Right ventricle myocardium superior (tissue), 1 donor: ENCODE measurements at regions not wholly inside any gene's neighbourhood (a gene's known extent, or its start where the extent isn't known, plus 50 kb on each side); places are given as distances from the start of the nearest gene placed in this dataset.
"Not testable (repeated sequence)": the region's sequence is repeated elsewhere in the genome, so short reads cannot be mapped to it uniquely, and the experiment has no call there.

Source experiments
- ATAC-seq: fragments of 200-7000 bp; cut with Tn5 transposase; one replicate; pipeline ENCODE4 v1.9.1; 2020; ENCODE audit warnings: mild to moderate bottlenecking; ENCODE audit not compliant: poor library complexity
- DNase-seq: peaks from one replicate; pipeline ENCODE4 v3.0.0-alpha.2; 2020
- intact Hi-C: fragments of 100-400 bp; cut with DNase I; formaldehyde crosslinking; loops from one replicate; pipeline ENCODE4 v1.11.2; 2022
- donor health status: DM: no; HTN: yes; CAD: no; lungs with severe emphysema.

- intact Hi-C loops, result no loop called here
- ATAC-seq (peak; percentile 27), DNase-seq (no peak)
These were observed 132.2 kb downstream of the TLR5 start for GRCh38 chr1:223010582-223011504.

DNA sequence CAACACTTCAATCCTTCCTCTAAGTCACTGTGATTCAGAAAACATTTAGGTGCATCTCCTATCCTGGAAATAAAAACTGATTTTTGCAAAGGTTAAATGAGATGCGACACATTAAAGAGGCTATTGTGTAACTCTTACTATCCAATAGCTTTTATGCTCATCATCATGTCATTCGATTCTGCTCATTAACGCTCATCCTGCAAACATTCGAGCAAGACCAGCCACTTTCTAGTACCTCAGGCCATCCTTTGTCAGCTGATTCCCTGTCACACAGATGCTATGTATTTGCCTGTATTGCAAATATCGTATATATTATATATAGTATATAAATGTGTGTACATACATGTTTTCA, 131.6 kb downstream of the TLR5 start:
- intact Hi-C loops, result no loop called here
- no peak for DNase-seq
- no peak for ATAC-seq

- intact Hi-C loops, result no loop called here
- DNase-seq (no peak), ATAC-seq (no peak)
These were observed 130.8 kb downstream of the TLR5 start for GRCh38 chr1:223012176-223012788.

- ATAC-seq, result no peak
- no peak for DNase-seq
- intact Hi-C loops, result no loop called here
These were observed 130.1 kb downstream of the TLR5 start for GRCh38 chr1:223012938-223013337.

- DNase-seq (no peak), ATAC-seq (no peak)
- intact Hi-C loops, result no loop called here
These were observed 128.7 kb downstream of the TLR5 start for GRCh38 chr1:223014142-223014873.

DNA sequence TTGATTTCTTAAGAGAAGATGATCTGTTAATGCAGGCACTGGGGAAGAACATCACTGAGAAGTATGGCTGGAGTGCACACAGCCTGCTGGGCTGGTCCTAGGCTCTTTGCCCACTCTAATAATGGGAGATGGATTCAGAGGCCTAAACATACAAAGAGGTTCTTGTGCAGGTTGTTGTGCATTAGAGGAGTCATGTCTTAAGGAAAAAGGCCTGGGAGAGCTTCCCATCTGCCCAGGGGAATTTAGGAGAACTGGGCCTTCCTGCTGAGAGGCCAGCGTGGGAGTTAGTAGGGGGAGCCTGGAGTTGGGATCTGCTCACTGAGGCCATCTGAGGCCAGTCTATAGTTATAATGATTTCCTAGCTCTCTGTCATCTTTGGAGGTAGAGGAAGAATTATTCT, 126.7 kb downstream of the TLR5 start:
- intact Hi-C loops, result no loop called here
- ATAC-seq, result no peak

GRCh38 chr1:223016890-223017289, 126.2 kb downstream of the TLR5 start:
- intact Hi-C loops, result no loop called here
- DNase-seq (no peak), ATAC-seq (no peak)

More for the DNA sequence above, 126.7 kb downstream of the TLR5 start:
- no peak for DNase-seq

DNA sequence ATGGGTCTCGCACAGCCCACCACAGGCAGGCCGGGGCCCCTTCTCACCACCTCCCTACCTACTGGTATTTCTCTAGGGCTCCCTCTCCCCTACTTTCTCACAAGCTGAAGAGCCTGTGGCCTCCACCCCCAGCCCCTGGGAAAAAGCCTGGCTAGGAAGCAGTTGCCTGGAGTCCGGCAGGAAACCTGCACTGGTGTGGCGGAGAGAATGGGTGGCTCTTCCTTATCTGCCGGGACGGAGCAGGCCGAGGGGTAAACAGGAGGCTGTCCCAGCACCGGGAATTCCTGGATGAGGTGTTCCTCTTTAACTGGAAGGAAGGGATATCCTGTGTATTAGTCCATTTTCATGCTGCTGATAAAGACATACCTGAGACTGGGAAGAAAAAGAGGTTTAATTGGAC, 125.8 kb downstream of the TLR5 start:
- DNase-seq (no peak), ATAC-seq (peak; percentile 27)
- intact Hi-C loops, result no loop called here

DNA sequence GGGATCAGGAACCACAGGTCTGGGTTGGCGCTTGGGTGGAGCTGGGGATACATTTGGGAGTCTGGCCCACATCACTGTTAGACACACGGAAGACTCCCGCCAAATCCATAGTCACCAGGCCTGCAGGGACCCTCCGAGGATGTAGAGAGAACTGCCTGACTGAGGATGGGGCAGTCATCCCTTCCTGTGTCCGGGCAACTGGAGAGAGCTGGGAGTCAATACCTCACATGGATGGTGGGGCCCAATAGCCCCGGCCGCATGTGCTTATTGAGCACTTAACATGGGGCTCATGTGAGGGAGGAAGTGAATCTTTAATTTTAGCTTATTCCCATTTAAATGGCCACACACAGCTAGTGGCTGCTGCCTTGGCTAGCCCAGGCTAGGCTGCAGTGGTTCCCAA, 124.5 kb downstream of the TLR5 start:
- intact Hi-C loops, result no loop called here
- DNase-seq (no peak), ATAC-seq (no peak)

DNA sequence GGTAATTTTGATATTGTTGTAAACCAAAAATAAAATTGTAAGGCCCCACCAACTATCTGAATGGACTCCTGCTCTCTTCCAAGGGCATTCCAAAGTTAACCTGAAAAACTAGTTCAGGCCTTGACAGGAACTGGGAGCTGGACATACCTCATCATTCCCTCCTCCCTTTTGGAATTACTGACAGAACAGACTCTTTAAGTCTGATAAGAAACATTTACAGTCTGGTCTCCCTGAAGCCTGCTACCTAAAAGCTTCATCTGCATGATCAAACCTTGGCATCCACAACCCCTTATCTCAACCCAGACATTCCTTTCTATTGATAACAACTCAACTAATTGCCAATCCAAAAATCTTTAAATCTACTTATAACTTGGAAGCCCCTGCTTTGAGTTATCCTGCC, 123.8 kb downstream of the TLR5 start:
- intact Hi-C loops, result no loop called here
- ATAC-seq (no peak), DNase-seq (no peak)

GRCh38 chr1:223020770-223021169, 122.3 kb downstream of the TLR5 start:
- DNase-seq (no peak), ATAC-seq (no peak)
- intact Hi-C loops, result no loop called here

GRCh38 chr1:223022641-223023473, 120.2 kb downstream of the TLR5 start:
- ATAC-seq (peak; percentile 67), DNase-seq (no peak)
- intact Hi-C loops, result no loop called here

GRCh38 chr1:223023863-223024262, 119.2 kb downstream of the TLR5 start:
- DNase-seq (no peak), ATAC-seq (no peak)
- intact Hi-C loops, result no loop called here

DNA sequence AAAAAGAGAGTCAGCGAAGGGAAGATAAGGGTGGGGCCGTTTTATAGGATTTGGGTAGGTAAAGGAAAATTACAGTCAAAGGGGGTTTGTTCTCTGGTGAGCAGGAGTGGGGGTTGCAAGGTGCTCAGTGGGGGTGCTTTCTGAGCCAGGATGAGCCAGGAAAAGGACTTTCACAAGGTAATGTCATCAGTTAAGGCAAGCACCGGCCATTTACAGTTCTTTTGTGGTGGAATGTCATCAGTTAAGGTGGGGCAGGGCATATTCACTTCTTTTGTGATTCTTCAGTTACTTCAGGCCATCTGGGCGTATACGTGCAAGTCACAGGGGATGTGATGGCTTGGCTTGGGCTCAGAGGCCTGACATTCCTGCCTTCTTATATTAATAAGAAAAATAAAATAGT, 118.6 kb downstream of the TLR5 start:
- ATAC-seq, intact Hi-C loops: not testable (repeated sequence)

DNA sequence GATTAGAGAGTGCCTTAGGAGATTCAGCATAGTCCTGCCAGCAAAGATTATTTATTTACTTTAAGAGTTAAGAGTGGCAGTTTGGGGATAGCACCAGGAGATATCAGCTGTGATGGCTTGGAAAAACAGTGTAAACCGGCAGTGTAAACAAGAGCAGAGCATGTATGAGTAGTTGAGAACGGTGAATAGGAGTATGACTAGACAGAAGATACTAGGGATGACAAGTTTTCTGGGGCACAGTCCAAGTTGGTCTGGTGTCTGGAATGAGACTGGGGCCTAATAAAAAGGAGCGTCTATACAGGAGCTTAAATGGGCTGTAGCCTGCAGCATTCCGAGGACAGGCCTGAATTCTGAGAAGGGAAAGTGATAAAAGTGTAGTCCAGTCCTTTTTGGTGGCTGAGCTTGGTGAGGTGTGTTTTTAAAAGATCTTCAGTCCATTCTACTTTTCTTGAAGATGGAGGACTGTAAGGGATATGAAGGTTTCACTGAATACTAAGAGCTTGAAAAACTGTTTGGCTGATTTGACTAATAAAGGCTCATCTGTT, 117.8 kb downstream of the TLR5 start:
- intact Hi-C loops, ATAC-seq, DNase-seq: not testable (repeated sequence)

More for the DNA sequence above, 118.6 kb downstream of the TLR5 start:
- DNase-seq, result not testable (repeated sequence)

DNA sequence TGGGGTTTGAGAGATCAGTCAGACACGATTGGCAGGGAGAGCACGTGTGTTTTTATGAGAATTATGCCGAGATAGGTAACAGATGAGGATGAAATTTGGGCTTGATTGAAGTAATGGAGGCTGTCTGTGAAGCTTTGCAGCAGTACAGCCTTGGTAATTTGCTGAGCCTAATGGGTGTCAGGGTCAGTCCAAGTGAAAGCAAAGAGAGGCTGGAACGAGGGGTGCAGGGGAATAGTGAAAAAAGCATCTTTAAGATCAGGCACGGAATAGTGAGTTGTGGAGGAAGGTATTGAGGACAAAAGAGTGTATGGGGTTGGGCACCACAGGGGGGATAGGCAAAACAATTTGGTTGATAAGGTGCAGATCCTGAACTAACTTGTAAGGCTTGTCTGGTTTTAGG, 116.4 kb downstream of the TLR5 start:
- intact Hi-C loops, DNase-seq, ATAC-seq: not testable (repeated sequence)

DNA sequence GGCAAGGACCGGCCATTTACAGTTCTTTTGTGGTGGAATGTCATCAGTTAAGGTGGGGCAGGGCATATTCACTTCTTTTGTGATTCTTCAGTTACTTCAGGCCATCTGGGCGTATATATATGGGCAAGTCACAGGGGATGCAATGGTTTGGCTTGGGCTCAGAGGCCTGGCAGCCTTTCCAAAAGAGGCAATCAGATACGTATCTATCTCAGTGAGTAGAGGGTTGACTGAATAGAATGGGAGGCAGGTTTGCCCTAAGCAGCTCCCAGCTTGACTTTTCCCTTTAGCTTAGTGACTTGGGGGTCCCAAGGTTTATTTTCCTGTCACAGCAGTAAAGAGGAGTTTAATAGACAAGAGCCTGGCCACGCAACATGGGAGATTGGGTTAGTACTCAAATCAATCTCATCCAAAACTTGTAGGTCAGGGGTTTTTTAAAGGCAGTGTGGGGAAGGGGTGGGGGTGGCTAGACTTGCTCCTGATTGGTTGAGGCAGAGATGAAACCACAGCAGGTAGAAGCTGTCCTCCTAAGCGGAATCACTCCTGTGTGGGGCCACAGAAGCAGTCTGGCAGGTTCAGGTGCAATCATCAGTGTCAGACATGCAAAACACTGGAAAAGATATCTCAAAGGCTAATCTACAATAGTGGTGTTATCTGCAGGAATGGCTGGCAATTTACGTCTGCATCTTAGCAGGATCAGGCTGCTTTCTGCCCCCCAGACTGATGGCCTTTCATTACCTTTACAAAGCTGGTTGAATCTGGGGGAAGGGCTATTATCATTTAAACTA, 112.9 kb downstream of the TLR5 start:
- intact Hi-C loops, result no loop called here
- ATAC-seq (no peak), DNase-seq (no peak)
